K562 (cell line): ENCODE measurements at regions not wholly inside any gene's neighbourhood (a gene's known extent, or its start where the extent isn't known, plus 50 kb on each side); places are given as distances from the start of the nearest gene placed in this dataset.

ENCODE experiments used
- ATAC-seq: fragments of 200-7000 bp; cut with Tn5 transposase; 3 replicates; pipeline ENCODE4 v1.9.1; 2020; ENCODE audit warnings: moderate library complexity
- BruUV-seq: library from RNA; stranded (reverse); fragments of 400-500 nt; replicated peaks from 2 replicates; lab custom pipeline; 2021; lab: Mats Ljungman, UMichigan
- CTCF ChIA-PET: fragments of 300-600 bp; formaldehyde crosslinking; extraction: SDS; loops from one replicate; lab custom pipeline; 2021; ENCODE audit warnings: low intra/inter-chr PET ratio; lab: Yijun Ruan, JAX
- POLR2A ChIA-PET: fragments of 300-600, 350-650 bp; sonication (Branson Sonifier 250); formaldehyde crosslinking; extraction: SDS; loops from one replicate; lab custom pipeline; 2021; ENCODE audit warnings: antibody characterized with exemption, inconsistent platforms; lab: Yijun Ruan, JAX
- DNase-seq, 4 experiments: peaks; one replicate each; pipeline versions ENCODE4 v3.0.0 to v3.0.0-alpha.2; 2011 to 2018; ENCODE audit warnings: low spot score in 3 of 4, mixed read lengths in 3 of 4; ENCODE audit errors: extremely low read depth in 1 of 4
- FAIRE-seq: peaks from 2 replicates; lab custom pipeline; 2011; peaks lifted over from hg19 to GRCh38; lab: Jason Lieb, UNC
- H2AFZ ChIP-seq: 2 replicates; pipeline ENCODE4 v1.6.0; 2011; ENCODE audit warnings: low read depth, low read length, control low read depth, inconsistent platforms
- H3K27ac ChIP-seq: fragments of 200-600 bp; 3 replicates; pipeline ENCODE4 v1.8.0; 2011; ENCODE audit warnings: low read depth, mild to moderate bottlenecking, control low read depth, inconsistent platforms, low read length, moderate library complexity, mixed read lengths; ENCODE audit errors: extremely low read depth
- H3K27me3 ChIP-seq, 2 experiments: fragments of 300-600 bp in 1 of 2; 2 replicates in 1 of 2; 3 replicates in 1 of 2; pipeline versions ENCODE4 v1.6.0 to v1.8.0; 2011; ENCODE audit warnings: inconsistent platforms in 2 of 2, low read length in 2 of 2, mild to moderate bottlenecking in 1 of 2, mixed read lengths in 1 of 2, moderate library complexity in 1 of 2; ENCODE audit not compliant: control insufficient read depth in 2 of 2, insufficient read depth in 2 of 2
- H3K36me3 ChIP-seq: fragments of 300-600 bp; 3 replicates; pipeline ENCODE4 v1.8.0; 2011; ENCODE audit warnings: mild to moderate bottlenecking, low read length, inconsistent platforms; ENCODE audit not compliant: control insufficient read depth, insufficient read depth
- H3K4me1 ChIP-seq, 2 experiments: fragments of 200-600 bp in 1 of 2; replicated peaks in 1 of 2; 2 replicates in 1 of 2; 3 replicates in 1 of 2; pipeline versions ENCODE4 v1.5.1 to v1.8.0; 2011; ENCODE audit warnings: inconsistent platforms in 2 of 2, low read length in 2 of 2, mild to moderate bottlenecking in 1 of 2, mixed read lengths in 1 of 2, moderate library complexity in 1 of 2; ENCODE audit not compliant: control insufficient read depth in 2 of 2, insufficient read depth in 2 of 2
- H3K4me2 ChIP-seq: 2 replicates; pipeline ENCODE4 v1.6.1; 2011; ENCODE audit warnings: low read length, control low read depth, inconsistent platforms, mixed read lengths; ENCODE audit not compliant: insufficient read depth
- H3K4me3 ChIP-seq: fragments of 200-600 bp; sonication (generic), shearing (Covaris generic); 2 replicates; pipeline ENCODE4 v1.5.1; 2016; ENCODE audit warnings: control low read depth, inconsistent platforms
- H3K79me2 ChIP-seq: fragments of 200-600 bp; 3 replicates; pipeline ENCODE4 v1.8.0; 2011; ENCODE audit warnings: low read length, inconsistent platforms; ENCODE audit not compliant: control insufficient read depth, insufficient read depth
- H3K9ac ChIP-seq, 2 experiments: 2 replicates each; pipeline versions ENCODE4 v1.6.0 to v1.6.1; 2011; ENCODE audit warnings: low read depth in 2 of 2, low read length in 2 of 2, control low read depth in 1 of 2, inconsistent platforms in 1 of 2, mild to moderate bottlenecking in 1 of 2, mixed read lengths in 1 of 2; ENCODE audit not compliant: insufficient read depth in 1 of 2
- H3K9me1 ChIP-seq: one replicate; pipeline ENCODE4 v1.6.0; 2011; ENCODE audit warnings: inconsistent platforms, mild to moderate bottlenecking, low read length, moderate library complexity; ENCODE audit not compliant: control insufficient read depth, insufficient read depth
- H3K9me3 ChIP-seq: replicated peaks from 2 replicates; pipeline ENCODE4 v1.5.1; 2011; ENCODE audit warnings: low read depth, low read length, inconsistent platforms; ENCODE audit not compliant: control insufficient read depth, insufficient read depth
- H4K20me1 ChIP-seq: replicated peaks from 2 replicates; pipeline ENCODE4 v1.6.1; 2011; ENCODE audit warnings: low read length, inconsistent platforms, mixed read lengths; ENCODE audit not compliant: control insufficient read depth, insufficient read depth
- DDX20 ChIP-seq: fragments of 450-650 bp; IDR thresholded peaks from 2 replicates; pipeline ENCODE4 v1.6.1; 2016; ENCODE audit warnings: missing genetic modification characterization, low read depth, mild to moderate bottlenecking, missing compliant biosample characterization, moderate library complexity
- DNMT1 ChIP-seq: fragments of 450-650 bp; IDR thresholded peaks from 2 replicates; pipeline ENCODE4 v1.6.1; 2016; ENCODE audit warnings: antibody characterized with exemption, mild to moderate bottlenecking
- ILK ChIP-seq: fragments of 450-650 bp; IDR thresholded peaks from 2 replicates; pipeline ENCODE4 v1.6.1; 2016; ENCODE audit warnings: missing genetic modification characterization, low read depth, mild to moderate bottlenecking, missing compliant biosample characterization, moderate library complexity, borderline replicate concordance
- SIX5 ChIP-seq, 2 experiments: IDR thresholded peaks; 2 replicates each; pipeline ENCODE4 v1.6.1; 2011; ENCODE audit warnings: low read length in 2 of 2, borderline replicate concordance in 1 of 2, low read depth in 1 of 2, mild to moderate bottlenecking in 1 of 2, moderate library complexity in 1 of 2; ENCODE audit not compliant: insufficient read depth in 1 of 2
- SMARCE1 ChIP-seq: fragments of 450-650 bp; IDR thresholded peaks from 2 replicates; pipeline ENCODE4 v1.7.1; 2016; ENCODE audit warnings: mild to moderate bottlenecking
- THAP12 ChIP-seq: fragments of 250-450 bp; sonication (Bioruptor Pico); IDR thresholded peaks from 2 replicates; pipeline ENCODE4 v1.9.0; 2021; ENCODE audit warnings: mild to moderate bottlenecking, inconsistent platforms
- ZNF146 ChIP-seq: IDR thresholded peaks from one replicate; pipeline ENCODE4 v1.6.1; 2018; ENCODE audit warnings: missing compliant biosample characterization; ENCODE audit not compliant: unreplicated experiment
- ZNF76 ChIP-seq: fragments of 250-450 bp; sonication (Bioruptor Pico); IDR thresholded peaks from 2 replicates; pipeline ENCODE4 v1.4.0; 2020; ENCODE audit warnings: mild to moderate bottlenecking, moderate library complexity, borderline replicate concordance
- WGBS: fragments of 100-300 bp; shearing (Covaris generic); methylation state at CpG from one replicate; pipeline ENCODE4 v1.1.6; 2016; ENCODE audit warnings: low coverage, mixed read lengths; ENCODE audit not compliant: insufficient coverage; ENCODE audit errors: missing lambda C conversion rate; 5-methylcytosine and 5-hydroxymethylcytosine counted together
- in situ Hi-C: fragments of 300-500 bp; cut with MboI; formaldehyde crosslinking; loops from 4 replicates; pipeline ENCODE4 v1.15.0; 2018; ENCODE audit warnings: inconsistent platforms, mixed read lengths
- intact Hi-C: fragments of 100-400 bp; cut with micrococcal nuclease; formaldehyde crosslinking; loops from 2 replicates; pipeline ENCODE4 v1.14.2; 2022

GRCh38 chr13:84237143-84237542 is 354.9 kb upstream of the SLITRK1 start:
- POLR2A ChIA-PET, result no interaction called here
- H2AFZ ChIP-seq, result no peak overlapping the region
- no peaks in the 10 kb centered on the region for H3K36me3 ChIP-seq
- CTCF ChIA-PET, result no interaction called here
- no peak overlapping the region for H3K4me2 ChIP-seq
- no peak overlapping the region for H3K9ac ChIP-seq
- in situ Hi-C loops (no loop called here), intact Hi-C loops (no loop called here)
- BruUV-seq, result no TSS peak
- no peaks in the 10 kb centered on the region for H3K9me3 ChIP-seq
- H4K20me1 ChIP-seq, result no peaks in the 10 kb centered on the region
- no peaks in the 10 kb centered on the region for H3K4me1 ChIP-seq
- ATAC-seq (no peak), FAIRE-seq (no peak), DNase-seq (no peak)
- no peaks in the 10 kb centered on the region for H3K9me1 ChIP-seq
- 0% methylated on average over 3 of the region's 3 CpGs for WGBS
- TF ChIP-seq DDX20 (tag) (no peak), ZNF76 (CRISPR knock-in tag) (no peak), THAP12 (no peak), SIX5 (IDR thresholded peaks at IDR 0.05; ENCODE audit: borderline replicate concordance in 1 of 2, insufficient read depth in 1 of 2, low read depth in 1 of 2, low read length in 2 of 2) (no peak), SMARCE1 (no peak), ILK (tag) (no peak), ZNF146 (CRISPR knock-in tag) (no peak), DNMT1 (no peak)
- H3K27me3 ChIP-seq, result no peaks in the 10 kb centered on the region
- H3K79me2 ChIP-seq, result no peaks in the 10 kb centered on the region
- no peak overlapping the region for H3K27ac ChIP-seq
- H3K4me3 ChIP-seq, result no peak overlapping the region
